SK-N-SH (cell line): ENCODE measurements at regions not wholly inside any gene's neighbourhood (a gene's known extent, or its start where the extent isn't known, plus 50 kb on each side); places are given as distances from the start of the nearest gene placed in this dataset.

Experiments
- NFIC ChIP-seq: IDR thresholded peaks from 2 replicates; pipeline ENCODE4 v1.4.0; 2012; ENCODE audit warnings: borderline replicate concordance
- POLR2AphosphoS5 ChIP-seq: IDR thresholded peaks from 2 replicates; pipeline ENCODE4 v1.6.1; 2012; ENCODE audit warnings: low read depth, low read length
- SIN3A ChIP-seq: IDR thresholded peaks from 2 replicates; pipeline ENCODE4 v1.6.1; 2012; ENCODE audit warnings: low read depth, mild to moderate bottlenecking, low read length, moderate library complexity, borderline replicate concordance
- TAF1 ChIP-seq: IDR thresholded peaks from 2 replicates; pipeline ENCODE4 v1.6.1; 2012; ENCODE audit warnings: low read depth, mild to moderate bottlenecking, low read length, moderate library complexity, borderline replicate concordance
- TF ChIP-seq, protein P1 (sequence below): fragments of 200-600 bp; sonication (generic); IDR thresholded peaks from 2 replicates; pipeline ENCODE4 v1.6.1; 2017; ENCODE audit warnings: antibody characterized with exemption, mild to moderate bottlenecking, moderate library complexity
- TF ChIP-seq, protein P2 (sequence below): IDR thresholded peaks from 2 replicates; pipeline ENCODE4 v1.4.0; 2012; ENCODE audit warnings: low read depth

DNA sequence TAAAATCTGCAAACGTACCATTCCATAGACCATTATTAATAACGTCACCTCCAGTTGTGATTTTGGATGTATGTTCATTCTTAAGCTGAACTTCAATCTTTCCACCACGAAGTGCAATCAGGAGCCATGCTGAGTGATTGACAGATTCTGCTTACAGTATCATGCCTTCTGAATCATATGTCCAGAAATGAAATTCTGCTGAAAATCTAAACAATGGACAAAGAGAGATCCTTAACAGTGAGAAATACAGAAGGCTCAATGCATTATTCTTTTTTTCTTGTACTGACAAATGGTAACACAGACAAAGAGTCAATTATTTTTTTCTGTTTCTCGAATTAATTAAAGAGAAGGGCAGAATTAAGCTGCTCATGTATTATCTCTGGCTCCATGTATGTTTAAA is 1114.5 kb downstream of the EPHA3 start:
- TF ChIP-seq POLR2AphosphoS5 (no peak), NFIC (no peak), SIN3A (no peak), TAF1 (no peak)
- TF ChIP-seq, protein P1, sequence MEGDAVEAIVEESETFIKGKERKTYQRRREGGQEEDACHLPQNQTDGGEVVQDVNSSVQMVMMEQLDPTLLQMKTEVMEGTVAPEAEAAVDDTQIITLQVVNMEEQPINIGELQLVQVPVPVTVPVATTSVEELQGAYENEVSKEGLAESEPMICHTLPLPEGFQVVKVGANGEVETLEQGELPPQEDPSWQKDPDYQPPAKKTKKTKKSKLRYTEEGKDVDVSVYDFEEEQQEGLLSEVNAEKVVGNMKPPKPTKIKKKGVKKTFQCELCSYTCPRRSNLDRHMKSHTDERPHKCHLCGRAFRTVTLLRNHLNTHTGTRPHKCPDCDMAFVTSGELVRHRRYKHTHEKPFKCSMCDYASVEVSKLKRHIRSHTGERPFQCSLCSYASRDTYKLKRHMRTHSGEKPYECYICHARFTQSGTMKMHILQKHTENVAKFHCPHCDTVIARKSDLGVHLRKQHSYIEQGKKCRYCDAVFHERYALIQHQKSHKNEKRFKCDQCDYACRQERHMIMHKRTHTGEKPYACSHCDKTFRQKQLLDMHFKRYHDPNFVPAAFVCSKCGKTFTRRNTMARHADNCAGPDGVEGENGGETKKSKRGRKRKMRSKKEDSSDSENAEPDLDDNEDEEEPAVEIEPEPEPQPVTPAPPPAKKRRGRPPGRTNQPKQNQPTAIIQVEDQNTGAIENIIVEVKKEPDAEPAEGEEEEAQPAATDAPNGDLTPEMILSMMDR: no peak
- TF ChIP-seq, protein P2, sequence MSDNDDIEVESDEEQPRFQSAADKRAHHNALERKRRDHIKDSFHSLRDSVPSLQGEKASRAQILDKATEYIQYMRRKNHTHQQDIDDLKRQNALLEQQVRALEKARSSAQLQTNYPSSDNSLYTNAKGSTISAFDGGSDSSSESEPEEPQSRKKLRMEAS: no peak
